Right lobe of liver (tissue), 6 donors: ENCODE measurements at regions not wholly inside any gene's neighbourhood (a gene's known extent, or its start where the extent isn't known, plus 50 kb on each side); places are given as distances from the start of the nearest gene placed in this dataset.

Source experiments
- ATAC-seq, 4 donors: fragments of 200-7000 bp; cut with Tn5 transposase; one replicate each; pipeline ENCODE4 v1.9.1; 2020; ENCODE audit warnings: mild to moderate bottlenecking in 4 of 4, moderate library complexity in 4 of 4
- DNase-seq, 3 donors: peaks; one replicate each; pipeline ENCODE4 v3.0.0-alpha.2; 2020
- H3K27ac ChIP-seq, 3 donors: fragments of 200-600 bp; one replicate each; pipeline ENCODE4 v1.8.0; 2022
- H3K27me3 ChIP-seq, 2 donors: fragments of 200-600 bp; one replicate each; pipeline ENCODE4 v1.8.0; 2022
- H3K36me3 ChIP-seq, 4 donors: fragments of 200-600 bp; sonication (generic) in 1 of 4; one replicate each; pipeline versions ENCODE4 v1.5.1 to v1.8.0; 2017 to 2022; ENCODE audit warnings: control low read depth in 1 of 4
- H3K4me1 ChIP-seq, 4 donors: fragments of 200-600 bp; sonication (generic) in 1 of 4; one replicate each; pipeline versions ENCODE4 v1.5.1 to v1.8.0; 2017 to 2022; ENCODE audit warnings: control low read depth in 1 of 4
- H3K4me3 ChIP-seq, 3 donors: fragments of 200-600 bp; one replicate each; pipeline ENCODE4 v1.8.0; 2022
- H3K9me3 ChIP-seq, 4 donors: fragments of 200-600 bp; sonication (generic) in 1 of 4; one replicate each; pipeline versions ENCODE4 v1.5.1 to v1.8.0; 2017 to 2022; ENCODE audit warnings: control low read depth in 1 of 4
- POLR2A ChIP-seq: fragments of 450-650 bp; IDR thresholded peaks from one replicate; pipeline ENCODE4 v1.6.1; 2017; ENCODE audit warnings: antibody characterized with exemption, mild to moderate bottlenecking
- WGBS: methylation state at CpG from one replicate; pipeline ENCODE4 v1.1.6; 2018; ENCODE audit warnings: low coverage, low lambda C conversion rate; ENCODE audit not compliant: insufficient coverage; ENCODE audit errors: missing lambda C conversion rate; 5-methylcytosine and 5-hydroxymethylcytosine counted together
- intact Hi-C, 2 donors: fragments of 100-400 bp; cut with DNase I; formaldehyde crosslinking; loops; one replicate each; pipeline versions ENCODE4 v1.11.2 to v1.14.1; 2022
- TF ChIP-seq, protein P1 (sequence below), 4 donors: fragments of 200-600 bp in 3 of 4; fragments of 450-650 bp in 1 of 4; IDR thresholded peaks; one replicate each; pipeline versions ENCODE4 v1.5.1 to v1.8.0; 2016 to 2022; ENCODE audit warnings: antibody characterized with exemption in 4 of 4, mild to moderate bottlenecking in 2 of 4
- donor health status: DM: no; HTN: yes; CAD: no.
- donor health status: DM: no; HTN: no; CAD: no.
- donor health status: DM: no; HTN: no; CAD: no.
- donor health status: DM: no; HTN: yes; CAD: no.
- donor health status: DM: no; HTN: yes; CAD: no.

- no peak for ATAC-seq
- WGBS: 82% methylated on average over 1 of the region's 1 CpG
- intact Hi-C loops: no loop called here
Measured at GRCh38 chr13:80718970-80719369, 378.0 kb upstream of the SPRY2 start.

GRCh38 chr13:80717776-80718175, 376.9 kb upstream of the SPRY2 start:
- no peak overlapping the region for H3K4me3 ChIP-seq
- ATAC-seq (no peak), DNase-seq (no peak)
- H3K27me3 ChIP-seq: no peaks in the 10 kb centered on the region
- 72% methylated on average over 4 of the region's 4 CpGs for WGBS
- intact Hi-C loops: no loop called here
- no peaks in the 10 kb centered on the region for H3K36me3 ChIP-seq
- no peaks in the 10 kb centered on the region for H3K4me1 ChIP-seq
- TF ChIP-seq, protein P1, sequence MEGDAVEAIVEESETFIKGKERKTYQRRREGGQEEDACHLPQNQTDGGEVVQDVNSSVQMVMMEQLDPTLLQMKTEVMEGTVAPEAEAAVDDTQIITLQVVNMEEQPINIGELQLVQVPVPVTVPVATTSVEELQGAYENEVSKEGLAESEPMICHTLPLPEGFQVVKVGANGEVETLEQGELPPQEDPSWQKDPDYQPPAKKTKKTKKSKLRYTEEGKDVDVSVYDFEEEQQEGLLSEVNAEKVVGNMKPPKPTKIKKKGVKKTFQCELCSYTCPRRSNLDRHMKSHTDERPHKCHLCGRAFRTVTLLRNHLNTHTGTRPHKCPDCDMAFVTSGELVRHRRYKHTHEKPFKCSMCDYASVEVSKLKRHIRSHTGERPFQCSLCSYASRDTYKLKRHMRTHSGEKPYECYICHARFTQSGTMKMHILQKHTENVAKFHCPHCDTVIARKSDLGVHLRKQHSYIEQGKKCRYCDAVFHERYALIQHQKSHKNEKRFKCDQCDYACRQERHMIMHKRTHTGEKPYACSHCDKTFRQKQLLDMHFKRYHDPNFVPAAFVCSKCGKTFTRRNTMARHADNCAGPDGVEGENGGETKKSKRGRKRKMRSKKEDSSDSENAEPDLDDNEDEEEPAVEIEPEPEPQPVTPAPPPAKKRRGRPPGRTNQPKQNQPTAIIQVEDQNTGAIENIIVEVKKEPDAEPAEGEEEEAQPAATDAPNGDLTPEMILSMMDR (IDR thresholded peaks at IDR 0.05): no peak
- TF ChIP-seq POLR2A: no peak
- no peaks in the 10 kb centered on the region for H3K9me3 ChIP-seq
- no peak overlapping the region for H3K27ac ChIP-seq

More at GRCh38 chr13:80718970-80719369, 378.0 kb upstream of the SPRY2 start:
- Histone ChIP-seq H3K27me3 (no peaks in the 10 kb centered on the region), H3K9me3 (no peaks in the 10 kb centered on the region), H3K4me3 (no peak overlapping the region), H3K36me3 (no peaks in the 10 kb centered on the region), H3K4me1 (no peaks in the 10 kb centered on the region), H3K27ac (no peak overlapping the region)
- no peak for TF ChIP-seq POLR2A
- TF ChIP-seq, protein P1 (IDR thresholded peaks at IDR 0.05): no peak
- no peak for DNase-seq

- no peaks in the 10 kb centered on the region for H3K9me3 ChIP-seq
- TF ChIP-seq POLR2A: no peak
- TF ChIP-seq, protein P1 (IDR thresholded peaks at IDR 0.05): no peak
- H3K4me3 ChIP-seq: no peak overlapping the region
- H3K4me1 ChIP-seq: no peaks in the 10 kb centered on the region
- H3K27ac ChIP-seq: no peak overlapping the region
- intact Hi-C loops: no loop called here
- DNase-seq: no peak
- no peaks in the 10 kb centered on the region for H3K27me3 ChIP-seq
- H3K36me3 ChIP-seq: no peaks in the 10 kb centered on the region
- 13% methylated on average over 5 of the region's 5 CpGs for WGBS
- ATAC-seq: peak in 2 of 4 donors; percentile 30 to 41
Measured at GRCh38 chr13:80716610-80717081, 375.7 kb upstream of the SPRY2 start.

GRCh38 chr13:80712026-80712425, 371.1 kb upstream of the SPRY2 start:
- intact Hi-C loops: no loop called here
- Histone ChIP-seq H3K27ac (no peak overlapping the region), H3K4me3 (no peak overlapping the region), H3K27me3 (no peaks in the 10 kb centered on the region), H3K36me3 (no peaks in the 10 kb centered on the region), H3K9me3 (no peaks in the 10 kb centered on the region), H3K4me1 (no peaks in the 10 kb centered on the region)
- TF ChIP-seq, protein P1 (IDR thresholded peaks at IDR 0.05): no peak
- TF ChIP-seq POLR2A: no peak
- WGBS: 74% methylated on average over 2 of the region's 2 CpGs
- ATAC-seq (no peak), DNase-seq (no peak)

DNA sequence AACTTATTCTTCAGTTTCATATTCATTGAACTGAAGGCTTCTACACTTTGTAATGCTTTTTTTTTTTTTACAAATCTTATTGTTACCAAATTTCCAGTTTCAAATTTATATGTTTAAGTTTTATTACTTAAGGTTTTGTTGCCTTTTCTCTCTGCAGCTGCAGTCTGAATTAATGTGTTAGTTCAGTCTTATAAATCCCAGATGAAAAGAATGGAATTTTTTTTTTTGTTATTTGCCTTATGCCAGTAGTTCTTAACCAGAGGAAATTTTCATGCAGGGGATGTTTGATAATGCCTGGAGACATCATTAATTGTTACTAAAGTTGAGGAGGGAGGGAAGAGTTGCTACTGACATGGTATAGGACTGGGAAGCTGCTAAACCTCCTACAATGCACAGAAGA, 367.9 kb upstream of the SPRY2 start:
- Histone ChIP-seq H3K27me3 (no peaks in the 10 kb centered on the region), H3K36me3 (no peaks in the 10 kb centered on the region), H3K9me3 (no peaks in the 10 kb centered on the region), H3K4me3 (no peak overlapping the region), H3K27ac (no peak overlapping the region), H3K4me1 (no peaks in the 10 kb centered on the region)
- ATAC-seq (no peak), DNase-seq (no peak)
- TF ChIP-seq, protein P1 (IDR thresholded peaks at IDR 0.05): no peak
- TF ChIP-seq POLR2A: no peak
- intact Hi-C loops: no loop called here
